IPS-NIHi7 (cell line): ENCODE measurements at regions not wholly inside any gene's neighbourhood (a gene's known extent, or its start where the extent isn't known, plus 50 kb on each side); places are given as distances from the start of the nearest gene placed in this dataset.
"Not testable (repeated sequence)": the region's sequence is repeated elsewhere in the genome, so short reads cannot be mapped to it uniquely, and the experiment has no call there.

Experiments
- DNase-seq: peaks from one replicate; pipeline ENCODE4 v3.0.0; 2012; ENCODE audit warnings: mixed read lengths; ENCODE audit errors: extremely low spot score

- DNase-seq = no peak
Measured at GRCh38 chr5:94025788-94026473, 284.5 kb upstream of the POU5F2 start.

- no peak for DNase-seq
Measured at GRCh38 chr5:94024620-94025019, 283.2 kb upstream of the POU5F2 start.

- DNase-seq = no peak
Measured at GRCh38 chr5:94024101-94024500, 282.7 kb upstream of the POU5F2 start.

GRCh38 chr5:94021246-94021645 lies 279.8 kb upstream of the POU5F2 start:
- no peak for DNase-seq

GRCh38 chr5:94017579-94017978 lies 276.2 kb upstream of the POU5F2 start:
- no peak for DNase-seq

- DNase-seq = no peak
Measured at GRCh38 chr5:94010814-94011213, 269.4 kb upstream of the POU5F2 start.

- no peak for DNase-seq
Measured at GRCh38 chr5:94009161-94009560, 267.8 kb upstream of the POU5F2 start.

- DNase-seq = no peak
Measured at GRCh38 chr5:93998951-93999455, 257.6 kb upstream of the POU5F2 start.

- DNase-seq = no peak
Measured at GRCh38 chr5:93997562-93997961, 256.2 kb upstream of the POU5F2 start.

GRCh38 chr5:93995126-93995621 lies 253.8 kb upstream of the POU5F2 start:
- DNase-seq = no peak

GRCh38 chr5:93993161-93993560 lies 251.8 kb upstream of the POU5F2 start:
- DNase-seq = no peak

GRCh38 chr5:93990504-93991070 lies 249.2 kb upstream of the POU5F2 start:
- DNase-seq = no peak

GRCh38 chr5:93985940-93986570 lies 244.7 kb upstream of the POU5F2 start:
- not testable (repeated sequence) for DNase-seq

- DNase-seq = no peak
Measured at GRCh38 chr5:93978222-93978621, 236.8 kb upstream of the POU5F2 start.

- no peak for DNase-seq
Measured at GRCh38 chr5:93967923-93968322, 226.5 kb upstream of the POU5F2 start.

GRCh38 chr5:93964421-93964820 lies 223.0 kb upstream of the POU5F2 start:
- DNase-seq = no peak

- DNase-seq = no peak
Measured at GRCh38 chr5:93960042-93960441, 218.6 kb upstream of the POU5F2 start.

GRCh38 chr5:93956006-93956405 lies 214.6 kb upstream of the POU5F2 start:
- DNase-seq = no peak

GRCh38 chr5:93954421-93955069 lies 213.1 kb upstream of the POU5F2 start:
- peak; percentile 14 for DNase-seq

- no peak for DNase-seq
Measured at GRCh38 chr5:93953442-93953841, 212.0 kb upstream of the POU5F2 start.

- DNase-seq = no peak
Measured at GRCh38 chr5:93941897-93942296, 200.5 kb upstream of the POU5F2 start.

GRCh38 chr5:93933269-93933668 lies 191.9 kb upstream of the POU5F2 start:
- DNase-seq = not testable (repeated sequence)
